Suppressor macrophage treated with lipopolysaccharide for 1 hour (primary cell): ENCODE measurements at regions not wholly inside any gene's neighbourhood (a gene's known extent, or its start where the extent isn't known, plus 50 kb on each side); places are given as distances from the start of the nearest gene placed in this dataset.

Experiments
- DNase-seq, 3 donors: peaks; one replicate each; pipeline ENCODE4 v3.0.0-alpha.2; 2020 to 2022

- no peak for DNase-seq
These were observed 119.5 kb downstream of the GYPC start for GRCh38 chr2:126775300-126775985.

GRCh38 chr2:126776255-126776654, 120.3 kb downstream of the GYPC start:
- no peak for DNase-seq

GRCh38 chr2:126776692-126777619, 121.0 kb downstream of the GYPC start:
- DNase-seq, result peak; percentile 81 to 92 (median 90)

GRCh38 chr2:126777620-126777978, 121.1 kb upstream of the TEX51 start:
- no peak for DNase-seq

- DNase-seq, result no peak
These were observed 119.9 kb upstream of the TEX51 start for GRCh38 chr2:126778561-126779501.

- no peak for DNase-seq
These were observed 117.5 kb upstream of the TEX51 start for GRCh38 chr2:126781206-126781605.

GRCh38 chr2:126781806-126782205, 116.9 kb upstream of the TEX51 start:
- no peak for DNase-seq

GRCh38 chr2:126782648-126783047, 116.0 kb upstream of the TEX51 start:
- no peak for DNase-seq

- no peak for DNase-seq
These were observed 115.3 kb upstream of the TEX51 start for GRCh38 chr2:126783341-126783740.

- DNase-seq, result no peak
These were observed 114.6 kb upstream of the TEX51 start for GRCh38 chr2:126784045-126784444.

GRCh38 chr2:126784621-126785020, 114.1 kb upstream of the TEX51 start:
- DNase-seq, result no peak

GRCh38 chr2:126785236-126785635, 113.5 kb upstream of the TEX51 start:
- no peak for DNase-seq

GRCh38 chr2:126785862-126786261, 112.8 kb upstream of the TEX51 start:
- DNase-seq, result no peak

GRCh38 chr2:126786765-126787164, 111.9 kb upstream of the TEX51 start:
- DNase-seq, result no peak

GRCh38 chr2:126787289-126787688, 111.4 kb upstream of the TEX51 start:
- DNase-seq, result no peak

GRCh38 chr2:126788113-126788512, 110.6 kb upstream of the TEX51 start:
- no peak for DNase-seq

- DNase-seq, result no peak
These were observed 110.0 kb upstream of the TEX51 start for GRCh38 chr2:126788652-126789051.

- no peak for DNase-seq
These were observed 107.5 kb upstream of the TEX51 start for GRCh38 chr2:126790987-126791780.

GRCh38 chr2:126792186-126792585, 106.5 kb upstream of the TEX51 start:
- DNase-seq, result no peak

GRCh38 chr2:126792993-126793392, 105.7 kb upstream of the TEX51 start:
- no peak for DNase-seq

- no peak for DNase-seq
These were observed 104.6 kb upstream of the TEX51 start for GRCh38 chr2:126793885-126794613.

- no peak for DNase-seq
These were observed 103.0 kb upstream of the TEX51 start for GRCh38 chr2:126795656-126796055.
